B cell (primary cell): ENCODE measurements at regions not wholly inside any gene's neighbourhood (a gene's known extent, or its start where the extent isn't known, plus 50 kb on each side); places are given as distances from the start of the nearest gene placed in this dataset.
A peak's percentile ranks its signal among the peaks of the same experiment; 100 is the strongest.
"Not testable (repeated sequence)": the region's sequence is repeated elsewhere in the genome, so short reads cannot be mapped to it uniquely, and the experiment has no call there.

Source experiments
- ATAC-seq: fragments of 200-7000 bp; cut with Tn5 transposase; one replicate; pipeline ENCODE4 v1.10.0; 2021; ENCODE audit warnings: low read depth, mild to moderate bottlenecking, moderate number of reproducible peaks, moderate library complexity
- CTCF ChIA-PET: fragments of 350-600 bp; sonication (Branson Sonifier 250); formaldehyde crosslinking; loops from one replicate; lab custom pipeline; 2021; ENCODE audit warnings: antibody characterized with exemption, inconsistent platforms; lab: Charles Lee
- POLR2A ChIA-PET: fragments of 350-600 bp; sonication (Branson Sonifier 250); formaldehyde crosslinking; loops from one replicate; lab custom pipeline; 2021; ENCODE audit warnings: antibody characterized with exemption; lab: Charles Lee
- DNase-seq: peaks from one replicate; pipeline ENCODE4 v3.0.0; 2013
- H2AFZ ChIP-seq: 2 replicates; pipeline ENCODE4 v1.6.1; 2012; ENCODE audit warnings: mild to moderate bottlenecking, low read depth, low read length; ENCODE audit not compliant: insufficient read depth, poor library complexity, severe bottlenecking
- H3K27ac ChIP-seq, 2 donors: 1 replicate in 1 of 2; 2 replicates in 1 of 2; pipeline ENCODE4 v1.5.1; 2012 to 2013; ENCODE audit warnings: low read length in 2 of 2, mild to moderate bottlenecking in 2 of 2, moderate library complexity in 1 of 2
- H3K27me3 ChIP-seq, 4 experiments: fragments of 200-600 bp in 1 of 4; sonication (generic) in 1 of 4; replicated peaks in 1 of 4; 1 replicate in 2 of 4; 2 replicates in 2 of 4; pipeline versions ENCODE4 v1.6.1 to v1.7.0; 2013 to 2016; ENCODE audit warnings: low read length in 3 of 4, mild to moderate bottlenecking in 2 of 4, mixed read lengths in 1 of 4, moderate library complexity in 1 of 4; ENCODE audit not compliant: insufficient read depth in 4 of 4, control insufficient read depth in 3 of 4; ENCODE audit errors: control extremely low read depth in 1 of 4
- H3K36me3 ChIP-seq, 2 experiments: replicated peaks in 1 of 2; 1 replicate in 1 of 2; 2 replicates in 1 of 2; pipeline versions ENCODE4 v1.6.1 to v1.7.1; 2013; ENCODE audit warnings: low read length in 1 of 2; ENCODE audit not compliant: insufficient read depth in 2 of 2, control insufficient read depth in 1 of 2; ENCODE audit errors: control extremely low read depth in 1 of 2, extremely low read depth in 1 of 2
- H3K4me1 ChIP-seq, 2 donors: fragments of 200-600 bp in 1 of 2; sonication (generic) in 1 of 2; 1 replicate in 1 of 2; 2 replicates in 1 of 2; pipeline versions ENCODE4 v1.5.1 to v1.6.1; 2013 to 2017; ENCODE audit warnings: low read length in 2 of 2; ENCODE audit not compliant: control insufficient read depth in 2 of 2, insufficient read depth in 2 of 2
- H3K4me2 ChIP-seq: replicated peaks from 2 replicates; pipeline ENCODE3; 2012; ENCODE audit warnings: mild to moderate bottlenecking, low read depth, low read length; ENCODE audit not compliant: poor library complexity, severe bottlenecking
- H3K4me3 ChIP-seq, 5 experiments: fragments of 200-600 bp in 1 of 5; sonication (generic) in 1 of 5; 1 replicate in 3 of 5; 2 replicates in 2 of 5; pipeline versions ENCODE4 v1.5.1 to v1.7.0; 2011 to 2016; ENCODE audit warnings: low read length in 4 of 5, mild to moderate bottlenecking in 4 of 5, low read depth in 2 of 5, control low read depth in 1 of 5, moderate library complexity in 1 of 5; ENCODE audit not compliant: insufficient read depth in 1 of 5; ENCODE audit errors: control extremely low read depth in 1 of 5, extremely low read depth in 1 of 5
- H3K79me2 ChIP-seq: fragments of 200-600 bp; sonication (generic); one replicate; pipeline ENCODE4 v1.6.0; 2016; ENCODE audit warnings: low read length; ENCODE audit not compliant: control insufficient read depth, insufficient read depth
- H3K9ac ChIP-seq: fragments of 200-600 bp; sonication (generic); 2 replicates; pipeline ENCODE4 v1.6.1; 2017; ENCODE audit warnings: mild to moderate bottlenecking, low read length, moderate library complexity
- H3K9me3 ChIP-seq, 3 donors: one replicate each; pipeline versions ENCODE4 v1.6.1 to v1.7.1; 2013; ENCODE audit warnings: low read length in 2 of 3; ENCODE audit not compliant: control insufficient read depth in 2 of 3, insufficient read depth in 1 of 3; ENCODE audit errors: control extremely low read depth in 1 of 3
- H4K20me1 ChIP-seq: 2 replicates; pipeline ENCODE4 v1.6.0; 2012; ENCODE audit warnings: mild to moderate bottlenecking, low read length; ENCODE audit not compliant: insufficient read depth, control insufficient read depth, poor library complexity, severe bottlenecking
- H3K27ac Mint-ChIP-seq: one replicate; pipeline ENCODE4 v1.8.0; 2021; ENCODE audit warnings: mixed read lengths
- H3K27me3 Mint-ChIP-seq: one replicate; pipeline ENCODE4 v1.8.0; 2021; ENCODE audit warnings: mixed read lengths
- H3K4me1 Mint-ChIP-seq: one replicate; pipeline ENCODE4 v1.8.0; 2021; ENCODE audit warnings: mixed read lengths
- H3K4me3 Mint-ChIP-seq: one replicate; pipeline ENCODE4 v1.8.0; 2021; ENCODE audit warnings: mixed read lengths
- H3K9me3 Mint-ChIP-seq: one replicate; pipeline ENCODE4 v1.8.0; 2022; ENCODE audit warnings: mixed read lengths; ENCODE audit not compliant: insufficient read depth
- EZH2 ChIP-seq: IDR thresholded peaks from 2 replicates; pipeline ENCODE4 v1.6.1; 2012; ENCODE audit warnings: borderline replicate concordance, low read depth, mild to moderate bottlenecking, moderate library complexity, low read length; ENCODE audit not compliant: insufficient read depth, poor library complexity, severe bottlenecking
- WGBS: methylation state at CpG from one replicate; pipeline ENCODE4 v1.1.5; 2013; ENCODE audit warnings: missing lambda C conversion rate; ENCODE audit not compliant: insufficient coverage; 5-methylcytosine and 5-hydroxymethylcytosine counted together
- intact Hi-C: fragments of 100-400 bp; cut with micrococcal nuclease; formaldehyde crosslinking; loops from one replicate; pipeline ENCODE4 v1.10.0; 2022
- TF ChIP-seq, protein P1 (sequence below): fragments of 200-600 bp; IDR thresholded peaks from one replicate; pipeline ENCODE4 v1.8.0; 2022; ENCODE audit warnings: antibody characterized with exemption, mild to moderate bottlenecking

DNA sequence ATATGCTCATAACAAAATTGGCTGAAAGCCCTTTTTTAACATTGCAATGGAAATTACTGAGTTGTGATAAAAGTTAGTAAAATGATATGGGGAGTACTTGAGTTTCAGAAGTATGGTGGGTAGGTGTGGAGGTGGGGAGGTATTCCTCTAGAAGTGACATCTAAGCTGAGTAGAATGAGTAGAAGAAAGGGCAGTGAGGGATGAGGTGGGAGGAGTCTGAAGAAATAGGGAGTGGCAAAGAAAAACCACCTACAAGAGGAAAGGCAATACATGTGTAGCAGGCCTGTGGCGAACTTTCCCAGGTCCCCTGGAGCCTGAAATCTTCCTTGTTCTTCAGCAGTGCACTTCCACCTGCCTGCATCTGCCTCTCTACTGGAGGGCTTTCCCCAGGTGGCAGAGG, 52.8 kb upstream of the DIPK2A start:
- no peaks in the 10 kb centered on the region for H3K27me3 Mint-ChIP-seq
- Histone ChIP-seq H2AFZ (peak overlapping the region; percentile 53), H3K9me3 (peaks cover 0 to 4% (median 0%) of the 10 kb centered on the region in 3 donors), H3K27ac (no peak overlapping the region), H3K79me2 (no peaks in the 10 kb centered on the region), H4K20me1 (no peaks in the 10 kb centered on the region), H3K27me3 (no peaks in the 10 kb centered on the region), H3K36me3 (no peaks in the 10 kb centered on the region), H3K9ac (no peak overlapping the region), H3K4me1 (peaks cover 33 to 48% of the 10 kb centered on the region in 2 donors), H3K4me3 (no peak overlapping the region), H3K4me2 (no peak overlapping the region)
- ChIA-PET CTCF (no interaction called here), POLR2A (no interaction called here)
- H3K9me3 Mint-ChIP-seq, result peaks cover 4% of the 10 kb centered on the region
- 100% methylated on average over 1 of the region's 1 CpG for WGBS
- no peak overlapping the region for H3K4me3 Mint-ChIP-seq
- intact Hi-C loops, result no loop called here
- TF ChIP-seq, protein P1, sequence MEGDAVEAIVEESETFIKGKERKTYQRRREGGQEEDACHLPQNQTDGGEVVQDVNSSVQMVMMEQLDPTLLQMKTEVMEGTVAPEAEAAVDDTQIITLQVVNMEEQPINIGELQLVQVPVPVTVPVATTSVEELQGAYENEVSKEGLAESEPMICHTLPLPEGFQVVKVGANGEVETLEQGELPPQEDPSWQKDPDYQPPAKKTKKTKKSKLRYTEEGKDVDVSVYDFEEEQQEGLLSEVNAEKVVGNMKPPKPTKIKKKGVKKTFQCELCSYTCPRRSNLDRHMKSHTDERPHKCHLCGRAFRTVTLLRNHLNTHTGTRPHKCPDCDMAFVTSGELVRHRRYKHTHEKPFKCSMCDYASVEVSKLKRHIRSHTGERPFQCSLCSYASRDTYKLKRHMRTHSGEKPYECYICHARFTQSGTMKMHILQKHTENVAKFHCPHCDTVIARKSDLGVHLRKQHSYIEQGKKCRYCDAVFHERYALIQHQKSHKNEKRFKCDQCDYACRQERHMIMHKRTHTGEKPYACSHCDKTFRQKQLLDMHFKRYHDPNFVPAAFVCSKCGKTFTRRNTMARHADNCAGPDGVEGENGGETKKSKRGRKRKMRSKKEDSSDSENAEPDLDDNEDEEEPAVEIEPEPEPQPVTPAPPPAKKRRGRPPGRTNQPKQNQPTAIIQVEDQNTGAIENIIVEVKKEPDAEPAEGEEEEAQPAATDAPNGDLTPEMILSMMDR, result no peak
- TF ChIP-seq EZH2, result no peak
- H3K4me1 Mint-ChIP-seq, result peaks cover 48% of the 10 kb centered on the region
- DNase-seq, result no peak
- H3K27ac Mint-ChIP-seq, result peak overlapping the region; percentile 75
- no peak for ATAC-seq

DNA sequence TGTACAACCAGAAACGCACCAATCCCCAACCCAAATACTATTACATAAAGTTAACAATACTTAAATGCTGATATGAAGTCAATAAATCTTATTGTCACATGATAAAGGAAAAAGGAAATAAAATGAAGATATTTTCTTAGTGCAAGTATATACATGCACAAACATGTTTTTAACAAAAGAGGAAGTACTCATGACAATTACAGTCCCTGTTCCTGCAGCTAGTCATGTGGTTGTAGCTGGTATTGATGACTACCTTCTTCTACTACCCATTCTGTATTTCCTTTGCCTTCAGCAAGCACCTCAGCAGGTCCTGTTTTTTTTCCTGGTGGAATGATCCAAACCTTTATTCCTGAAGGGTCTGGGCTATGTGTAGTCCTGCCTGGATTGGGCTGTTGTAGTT, 50.4 kb upstream of the DIPK2A start:
- intact Hi-C loops, H3K9me3 Mint-ChIP-seq, H3K36me3 ChIP-seq, H2AFZ ChIP-seq, H4K20me1 ChIP-seq, H3K27me3 Mint-ChIP-seq, H3K27me3 ChIP-seq, H3K9me3 ChIP-seq, H3K79me2 ChIP-seq: not testable (repeated sequence)
- POLR2A ChIA-PET, result interaction anchor here (1.0 kb wide), 1 partner anchor 51 kb away, joined by 3 read pairs; the partner anchor contains the start of gene DIPK2A
- DNase-seq (peak; percentile 57), ATAC-seq (peak; percentile 42)
- Histone ChIP-seq H3K9ac (peak overlapping the region; percentile 19), H3K4me2 (peak overlapping the region; percentile 15), H3K27ac (peak overlapping the region; percentile 52 to 66), H3K4me1 (peaks cover 54 to 69% of the 10 kb centered on the region in 2 donors), H3K4me3 (peak overlapping the region in 1 of 5 experiments; percentile 9)
- Mint-ChIP-seq H3K4me3 (peak overlapping the region; percentile 62), H3K4me1 (peaks cover 67% of the 10 kb centered on the region), H3K27ac (peak overlapping the region; percentile 83)
- CTCF ChIA-PET, result interaction anchor here (1.4 to 1.8 kb wide), 2 partner anchors 25 to 50 kb away, joined by 4 to 6 read pairs; partner anchors contain the start of gene DIPK2A
- no CpG with 5 or more reads among the region's 1 CpG for WGBS
